ENCODE measurements at regions not wholly inside any gene's neighbourhood (a gene's known extent, or its start where the extent isn't known, plus 50 kb on each side); places are given as distances from the start of the nearest gene placed in this dataset.
"Not testable (repeated sequence)": the region's sequence is repeated elsewhere in the genome, so short reads cannot be mapped to it uniquely, and the experiment has no call there.

GRCh38 chr4:98828801-98829200, 100.1 kb downstream of the EIF4E start:
- TF ChIP-seq POLR2AphosphoS5 (IDR thresholded peaks at IDR 0.05) (no peak), CTCF (IDR thresholded peaks at IDR 0.05) (peak in 1 of 4 experiments; percentile 3), POLR2A (IDR thresholded peaks at IDR 0.05) (no peak)
- intact Hi-C loops (cut with DNase I) = no loop called here
- no peak for DNase-seq (ENCODE audit: low spot score)
- Histone ChIP-seq H3K9me3 (no peaks in the 10 kb centered on the region), H3K27me3 (replicated peaks; ENCODE audit: insufficient read depth) (no peaks in the 10 kb centered on the region), H3K4me3 (no peak overlapping the region), H3K27ac (no peak overlapping the region), H3K36me3 (no peaks in the 10 kb centered on the region), H3K4me1 (replicated peaks) (no peaks in the 10 kb centered on the region)
- 82% methylated on average over 5 of the region's 5 CpGs for WGBS

- Histone ChIP-seq H3K27ac (no peak overlapping the region), H3K4me1 (replicated peaks) (no peaks in the 10 kb centered on the region), H3K36me3 (no peaks in the 10 kb centered on the region), H3K27me3 (replicated peaks; ENCODE audit: insufficient read depth) (no peaks in the 10 kb centered on the region), H3K9me3 (no peaks in the 10 kb centered on the region), H3K4me3 (no peak overlapping the region)
- intact Hi-C loops (cut with DNase I) = no loop called here
- TF ChIP-seq CTCF (IDR thresholded peaks at IDR 0.05) (no peak), POLR2A (IDR thresholded peaks at IDR 0.05) (no peak), POLR2AphosphoS5 (IDR thresholded peaks at IDR 0.05) (no peak)
- no peak for DNase-seq (ENCODE audit: low spot score)
- WGBS = 65% methylated on average over 3 of the region's 3 CpGs
These were observed 101.3 kb downstream of the EIF4E start for GRCh38 chr4:98827661-98828060.

GRCh38 chr4:98822144-98822543, 106.8 kb downstream of the EIF4E start:
- Histone ChIP-seq H3K4me1 (replicated peaks) (no peaks in the 10 kb centered on the region), H3K36me3 (no peaks in the 10 kb centered on the region), H3K27me3 (replicated peaks; ENCODE audit: insufficient read depth) (no peaks in the 10 kb centered on the region), H3K27ac (no peak overlapping the region), H3K4me3 (no peak overlapping the region), H3K9me3 (no peaks in the 10 kb centered on the region)
- intact Hi-C loops (cut with DNase I) = no loop called here
- TF ChIP-seq CTCF (IDR thresholded peaks at IDR 0.05) (no peak), POLR2AphosphoS5 (IDR thresholded peaks at IDR 0.05) (no peak), POLR2A (IDR thresholded peaks at IDR 0.05) (no peak)
- DNase-seq (ENCODE audit: low spot score) = no peak
- WGBS = 96% methylated on average over 4 of the region's 4 CpGs

- H3K4me3 ChIP-seq; H3K9me3 ChIP-seq; H3K36me3 ChIP-seq; DNase-seq (ENCODE audit: low spot score); H3K27ac ChIP-seq; H3K27me3 ChIP-seq (replicated peaks; ENCODE audit: insufficient read depth); intact Hi-C loops (cut with DNase I); H3K4me1 ChIP-seq (replicated peaks): not testable (repeated sequence)
- 89% methylated on average over 1 of the region's 1 CpG for WGBS
These were observed 110.8 kb downstream of the EIF4E start for GRCh38 chr4:98818116-98818515.

GRCh38 chr4:98816816-98817215, 112.1 kb downstream of the EIF4E start:
- WGBS = 77% methylated on average over 1 of the region's 1 CpG
- intact Hi-C loops (cut with DNase I) = no loop called here
- Histone ChIP-seq H3K9me3 (no peaks in the 10 kb centered on the region), H3K36me3 (no peaks in the 10 kb centered on the region), H3K27ac (no peak overlapping the region), H3K4me3 (no peak overlapping the region), H3K27me3 (replicated peaks; ENCODE audit: insufficient read depth) (no peaks in the 10 kb centered on the region), H3K4me1 (replicated peaks) (no peaks in the 10 kb centered on the region)
- TF ChIP-seq CTCF (IDR thresholded peaks at IDR 0.05) (no peak), POLR2A (IDR thresholded peaks at IDR 0.05) (no peak), POLR2AphosphoS5 (IDR thresholded peaks at IDR 0.05) (no peak)
- DNase-seq (ENCODE audit: low spot score) = no peak

All from prostate gland (tissue), 2 donors.